ENCODE measurements at regions not wholly inside any gene's neighbourhood (a gene's known extent, or its start where the extent isn't known, plus 50 kb on each side); places are given as distances from the start of the nearest gene placed in this dataset.
"Not testable (repeated sequence)": the region's sequence is repeated elsewhere in the genome, so short reads cannot be mapped to it uniquely, and the experiment has no call there.

DNA sequence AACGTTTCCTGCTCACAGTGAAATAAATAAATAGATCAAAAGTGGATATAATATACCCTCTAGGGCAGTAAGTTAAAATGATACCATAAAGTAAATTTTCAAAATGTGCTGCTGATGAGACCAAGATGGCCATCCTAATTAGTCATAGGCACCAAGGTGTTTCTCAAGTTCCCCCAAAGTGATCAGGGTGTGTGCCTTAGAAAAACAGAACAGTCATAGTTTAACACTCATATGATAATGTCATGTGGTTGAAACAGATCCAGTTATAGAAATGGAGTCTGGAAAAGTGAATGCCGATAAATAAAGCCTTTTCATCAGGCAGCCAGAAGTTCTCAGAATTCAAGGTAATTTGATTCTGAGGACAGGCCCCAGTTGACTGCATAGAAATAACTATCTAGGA lies 161.5 kb upstream of the CDKN2B start:
- Histone ChIP-seq H3K27ac (ENCODE audit: insufficient read depth, low read length, poor library complexity, severe bottlenecking) (no peak overlapping the region), H3K9me3 (ENCODE audit: control insufficient read depth in 2 of 2, low read length in 2 of 2) (no peaks in the 10 kb centered on the region), H3K4me1 (ENCODE audit: control insufficient read depth, insufficient read depth, low read length, poor library complexity, severe bottlenecking) (no peaks in the 10 kb centered on the region), H3K36me3 (ENCODE audit: control insufficient read depth, insufficient read depth, low read length) (no peaks in the 10 kb centered on the region), H3K27me3 (ENCODE audit: control insufficient read depth, insufficient read depth, low read length) (no peaks in the 10 kb centered on the region), H3K4me3 (ENCODE audit: low read depth, low read length) (no peak overlapping the region)
- Mint-ChIP-seq H3K4me1 (peaks cover 0 to 6% (median 2%) of the 10 kb centered on the region in 4 donors), H3K9me3 (peaks cover 0 to 2% (median 0%) of the 10 kb centered on the region in 7 donors), H3K27me3 (peaks cover 5% of the 10 kb centered on the region), H3K4me3 (no peak overlapping the region), H3K36me3 (no peaks in the 10 kb centered on the region), H3K27ac (no peak overlapping the region)
- DNase-seq (no peak), ATAC-seq (ENCODE audit: low read depth in 2 of 2) (no peak)

DNA sequence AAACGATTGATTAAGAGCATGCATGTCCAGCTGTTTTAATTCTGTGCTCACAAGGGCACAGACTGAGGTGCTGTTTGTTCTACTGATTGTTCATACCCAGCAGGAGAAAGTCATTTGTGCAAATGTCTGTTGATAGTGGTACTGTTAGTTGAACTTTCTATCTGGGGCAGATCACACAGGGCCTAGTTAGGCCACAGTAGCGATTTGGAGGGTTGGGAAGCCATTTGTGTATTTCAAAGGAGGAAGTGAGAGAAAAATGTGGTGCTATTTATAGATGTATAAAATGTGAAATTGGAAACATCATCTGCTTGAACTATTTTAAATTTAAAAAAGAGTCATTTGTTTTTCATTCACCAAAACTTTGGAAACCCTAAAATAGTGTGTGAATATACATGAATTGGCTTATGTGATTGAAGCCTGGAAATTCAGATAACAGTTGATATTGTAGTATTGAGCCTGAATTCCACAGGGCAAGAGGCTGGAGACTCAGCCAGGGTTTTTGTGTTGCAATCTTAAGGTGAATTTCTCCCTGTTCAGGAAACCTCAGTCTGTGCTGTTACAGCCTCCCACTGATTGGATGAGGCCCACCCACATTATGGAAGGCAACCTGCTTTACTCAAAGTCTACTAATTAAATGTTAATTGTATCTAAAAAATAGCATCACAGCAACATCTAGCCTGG lies 162.0 kb upstream of the CDKN2B start:
- no peaks in the 10 kb centered on the region for H3K9me3 ChIP-seq (ENCODE audit: control insufficient read depth in 2 of 2, low read length in 2 of 2)
- DNase-seq (no peak), ATAC-seq (ENCODE audit: low read depth in 2 of 2) (no peak)
- peak overlapping the region in 1 of 3 donors; percentile 40 for H3K27ac Mint-ChIP-seq
- H3K4me1 ChIP-seq (ENCODE audit: control insufficient read depth, insufficient read depth, low read length, poor library complexity, severe bottlenecking): peaks cover 4% of the 10 kb centered on the region
- H3K36me3 ChIP-seq (ENCODE audit: control insufficient read depth, insufficient read depth, low read length): no peaks in the 10 kb centered on the region
- H3K9me3 Mint-ChIP-seq: peaks cover 0 to 2% (median 0%) of the 10 kb centered on the region in 7 donors
- no peak overlapping the region for H3K4me3 ChIP-seq (ENCODE audit: low read depth, low read length)
- H3K27ac ChIP-seq (ENCODE audit: insufficient read depth, low read length, poor library complexity, severe bottlenecking): no peak overlapping the region
- H3K4me3 Mint-ChIP-seq: no peak overlapping the region
- peaks cover 5% of the 10 kb centered on the region for H3K27me3 Mint-ChIP-seq
- H3K36me3 Mint-ChIP-seq: no peaks in the 10 kb centered on the region
- H3K27me3 ChIP-seq (ENCODE audit: control insufficient read depth, insufficient read depth, low read length): no peaks in the 10 kb centered on the region
- peaks cover 3 to 12% (median 7%) of the 10 kb centered on the region in 4 donors for H3K4me1 Mint-ChIP-seq

DNA sequence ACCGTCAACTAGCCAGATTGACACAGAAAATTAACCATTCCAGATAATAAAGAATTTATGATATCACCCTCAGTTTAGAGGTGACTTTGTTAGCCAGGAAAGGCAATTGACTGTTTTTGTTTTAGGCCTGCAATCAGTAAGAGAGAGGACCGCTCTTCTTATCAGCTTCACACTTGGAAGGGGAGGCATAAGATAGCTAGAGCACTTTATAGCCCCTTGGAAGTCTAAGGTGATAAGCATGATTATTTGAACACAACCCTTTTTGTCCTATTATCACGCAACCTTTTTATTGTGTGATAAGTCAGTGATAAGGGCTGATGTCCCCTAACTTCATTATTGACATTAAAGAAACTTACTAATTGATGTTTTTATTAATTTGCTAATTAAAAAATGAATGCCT lies 162.6 kb upstream of the CDKN2B start:
- ATAC-seq (ENCODE audit: low read depth in 2 of 2): no peak
- no peaks in the 10 kb centered on the region for H3K36me3 Mint-ChIP-seq
- peaks cover 7% of the 10 kb centered on the region for H3K4me1 ChIP-seq (ENCODE audit: control insufficient read depth, insufficient read depth, low read length, poor library complexity, severe bottlenecking)

DNA sequence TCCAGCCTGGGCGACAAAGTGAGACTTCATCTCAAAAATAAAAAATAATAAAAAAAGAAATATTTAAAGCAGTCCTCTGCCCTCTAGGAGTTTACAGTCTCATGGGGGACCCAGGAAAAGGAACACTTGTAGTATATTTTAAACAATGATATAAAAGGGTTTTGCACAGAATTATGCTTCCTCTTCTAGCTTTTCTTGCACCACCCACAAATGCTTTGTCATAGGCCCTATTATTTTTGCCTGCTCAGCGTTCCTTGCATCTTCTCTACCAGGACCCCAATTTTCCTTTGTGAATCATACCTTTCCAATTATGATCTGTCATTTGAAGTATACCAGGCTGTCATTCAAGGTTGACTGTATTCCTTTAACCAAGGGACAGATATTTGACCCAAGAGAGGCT lies 164.8 kb upstream of the CDKN2B start:
- H3K27me3 Mint-ChIP-seq: peaks cover 5% of the 10 kb centered on the region
- no peaks in the 10 kb centered on the region for H3K36me3 ChIP-seq (ENCODE audit: control insufficient read depth, insufficient read depth, low read length)

More for the DNA sequence above, 162.6 kb upstream of the CDKN2B start:
- Histone ChIP-seq H3K27ac (ENCODE audit: insufficient read depth, low read length, poor library complexity, severe bottlenecking) (no peak overlapping the region), H3K4me3 (ENCODE audit: low read depth, low read length) (no peak overlapping the region), H3K27me3 (ENCODE audit: control insufficient read depth, insufficient read depth, low read length) (no peaks in the 10 kb centered on the region), H3K36me3 (ENCODE audit: control insufficient read depth, insufficient read depth, low read length) (no peaks in the 10 kb centered on the region), H3K9me3 (ENCODE audit: control insufficient read depth in 2 of 2, low read length in 2 of 2) (no peaks in the 10 kb centered on the region)
- no peak for DNase-seq
- H3K9me3 Mint-ChIP-seq: peaks cover 0 to 2% (median 0%) of the 10 kb centered on the region in 7 donors
- no peak overlapping the region for H3K4me3 Mint-ChIP-seq
- H3K4me1 Mint-ChIP-seq: peaks cover 5 to 18% (median 11%) of the 10 kb centered on the region in 4 donors
- H3K27me3 Mint-ChIP-seq: peaks cover 5% of the 10 kb centered on the region
- no peak overlapping the region for H3K27ac Mint-ChIP-seq

DNA sequence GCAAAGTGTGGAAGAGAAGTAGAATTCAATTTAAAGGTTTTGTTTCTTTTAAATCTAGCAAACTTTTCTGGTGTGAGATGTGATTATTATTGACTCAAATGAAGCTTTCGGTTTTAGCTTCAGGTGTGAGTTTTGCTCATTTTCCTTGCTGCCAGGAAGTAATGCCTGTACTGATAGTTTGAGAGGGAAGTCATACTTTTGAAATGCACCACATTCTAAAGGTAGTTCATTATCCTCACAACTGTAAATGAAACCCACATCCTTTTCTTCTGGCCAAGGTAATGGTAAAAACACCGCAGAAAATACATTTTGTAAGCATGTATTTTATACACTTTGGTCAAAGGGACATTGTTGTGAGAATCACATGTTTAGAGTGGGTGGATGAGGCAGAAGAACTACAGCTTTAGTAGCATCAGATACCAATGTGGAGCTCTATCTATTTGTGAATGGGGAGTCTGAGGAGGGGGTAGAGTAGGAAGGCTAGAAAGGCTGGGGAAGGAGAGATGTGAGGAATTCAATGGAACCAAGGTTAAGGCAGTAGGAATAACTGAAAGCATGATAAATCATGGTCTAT lies 167.0 kb upstream of the CDKN2B start:
- H3K4me3 ChIP-seq (ENCODE audit: low read depth, low read length): peak overlapping the region; percentile 8
- Mint-ChIP-seq H3K27ac (peak overlapping the region; percentile 21 to 42 (median 39)), H3K27me3 (peaks cover under 1% of the 10 kb centered on the region), H3K4me3 (peak overlapping the region in 2 of 4 donors; percentile 19 to 53), H3K4me1 (peaks cover 5 to 19% (median 11%) of the 10 kb centered on the region in 4 donors), H3K9me3 (peaks cover 0 to 6% (median 2%) of the 10 kb centered on the region in 7 donors), H3K36me3 (no peaks in the 10 kb centered on the region)
- no peaks in the 10 kb centered on the region for H3K36me3 ChIP-seq (ENCODE audit: control insufficient read depth, insufficient read depth, low read length)
- H3K27me3 ChIP-seq (ENCODE audit: control insufficient read depth, insufficient read depth, low read length): no peaks in the 10 kb centered on the region
- no peaks in the 10 kb centered on the region for H3K9me3 ChIP-seq (ENCODE audit: control insufficient read depth in 2 of 2, low read length in 2 of 2)
- peak in 2 of 3 donors; percentile 1 to 74 for DNase-seq
- peaks cover 7% of the 10 kb centered on the region for H3K4me1 ChIP-seq (ENCODE audit: control insufficient read depth, insufficient read depth, low read length, poor library complexity, severe bottlenecking)
- H3K27ac ChIP-seq (ENCODE audit: insufficient read depth, low read length, poor library complexity, severe bottlenecking): no peak overlapping the region
- ATAC-seq (ENCODE audit: low read depth in 2 of 2): no peak

More for the DNA sequence above, 164.8 kb upstream of the CDKN2B start:
- H3K4me1 ChIP-seq (ENCODE audit: control insufficient read depth, insufficient read depth, low read length, poor library complexity, severe bottlenecking): peaks cover 7% of the 10 kb centered on the region
- no peak overlapping the region for H3K27ac ChIP-seq (ENCODE audit: insufficient read depth, low read length, poor library complexity, severe bottlenecking)
- no peak overlapping the region for H3K4me3 ChIP-seq (ENCODE audit: low read depth, low read length)
- DNase-seq: no peak
- H3K9me3 ChIP-seq (ENCODE audit: control insufficient read depth in 2 of 2, low read length in 2 of 2): no peaks in the 10 kb centered on the region
- no peak overlapping the region for H3K27ac Mint-ChIP-seq
- ATAC-seq (ENCODE audit: low read depth in 2 of 2): no peak
- no peaks in the 10 kb centered on the region for H3K27me3 ChIP-seq (ENCODE audit: control insufficient read depth, insufficient read depth, low read length)
- H3K4me3 Mint-ChIP-seq: no peak overlapping the region
- H3K9me3 Mint-ChIP-seq: peaks cover 0 to 3% (median 0%) of the 10 kb centered on the region in 7 donors
- H3K36me3 Mint-ChIP-seq: no peaks in the 10 kb centered on the region
- peaks cover 5 to 19% (median 11%) of the 10 kb centered on the region in 4 donors for H3K4me1 Mint-ChIP-seq

DNA sequence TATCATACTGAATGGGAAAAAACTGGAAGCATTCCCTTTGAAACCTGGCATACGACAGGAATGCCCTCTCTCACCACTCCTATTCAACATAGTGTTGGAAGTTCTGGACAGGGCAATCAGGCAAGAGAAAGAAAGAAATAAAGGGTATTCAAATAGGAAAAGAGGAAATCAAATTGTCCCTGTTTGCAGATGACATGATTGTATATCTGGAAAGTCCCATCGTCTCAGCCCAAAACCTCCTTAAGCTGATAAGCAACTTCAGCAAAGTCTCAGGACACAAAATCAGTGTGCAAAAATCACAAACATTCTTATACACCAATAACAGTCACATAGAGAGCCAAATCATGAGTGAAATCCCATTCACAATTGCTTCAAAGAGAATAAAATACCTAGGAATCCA lies 171.9 kb upstream of the CDKN2B start:
- H3K36me3 ChIP-seq (ENCODE audit: control insufficient read depth, insufficient read depth, low read length); H3K27me3 Mint-ChIP-seq; ATAC-seq (ENCODE audit: low read depth in 2 of 2); H3K27ac Mint-ChIP-seq; DNase-seq; H3K27ac ChIP-seq (ENCODE audit: insufficient read depth, low read length, poor library complexity, severe bottlenecking); H3K4me1 ChIP-seq (ENCODE audit: control insufficient read depth, insufficient read depth, low read length, poor library complexity, severe bottlenecking); H3K4me3 ChIP-seq (ENCODE audit: low read depth, low read length); H3K4me3 Mint-ChIP-seq; H3K4me1 Mint-ChIP-seq; H3K9me3 ChIP-seq (ENCODE audit: control insufficient read depth in 2 of 2, low read length in 2 of 2); H3K27me3 ChIP-seq (ENCODE audit: control insufficient read depth, insufficient read depth, low read length); H3K36me3 Mint-ChIP-seq: not testable (repeated sequence)
- H3K9me3 Mint-ChIP-seq: peaks cover 0 to 15% (median 0%) of the 10 kb centered on the region in 7 donors

DNA sequence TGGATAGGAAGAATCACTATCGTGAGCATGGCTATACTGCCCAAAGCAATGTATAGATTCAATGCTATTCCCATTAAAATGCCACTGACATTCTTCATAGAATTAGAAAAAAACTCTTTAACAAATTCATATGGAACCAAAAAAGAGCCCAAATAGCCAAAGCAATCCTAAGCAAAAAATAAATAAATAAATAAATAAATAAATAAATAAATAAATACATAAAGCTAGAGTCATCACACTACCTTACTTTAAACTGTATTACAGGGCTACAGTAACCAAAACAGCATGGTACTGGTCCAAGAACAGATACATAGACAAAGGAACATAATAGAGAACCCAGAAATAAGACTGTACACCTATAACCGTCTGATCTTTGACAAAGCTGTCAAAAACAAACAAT lies 180.4 kb upstream of the CDKN2B start:
- Mint-ChIP-seq H3K36me3 (no peaks in the 10 kb centered on the region), H3K27ac (no peak overlapping the region), H3K4me1 (no peaks in the 10 kb centered on the region), H3K4me3 (no peak overlapping the region), H3K27me3 (peaks cover 10% of the 10 kb centered on the region), H3K9me3 (peaks cover 0 to 6% (median 0%) of the 10 kb centered on the region in 7 donors)
- Histone ChIP-seq H3K9me3 (ENCODE audit: control insufficient read depth in 2 of 2, low read length in 2 of 2) (no peaks in the 10 kb centered on the region), H3K27me3 (ENCODE audit: control insufficient read depth, insufficient read depth, low read length) (no peaks in the 10 kb centered on the region), H3K4me1 (ENCODE audit: control insufficient read depth, insufficient read depth, low read length, poor library complexity, severe bottlenecking) (no peaks in the 10 kb centered on the region), H3K4me3 (ENCODE audit: low read depth, low read length) (no peak overlapping the region), H3K27ac (ENCODE audit: insufficient read depth, low read length, poor library complexity, severe bottlenecking) (no peak overlapping the region), H3K36me3 (ENCODE audit: control insufficient read depth, insufficient read depth, low read length) (no peaks in the 10 kb centered on the region)
- DNase-seq (no peak), ATAC-seq (ENCODE audit: low read depth in 2 of 2) (no peak)

DNA sequence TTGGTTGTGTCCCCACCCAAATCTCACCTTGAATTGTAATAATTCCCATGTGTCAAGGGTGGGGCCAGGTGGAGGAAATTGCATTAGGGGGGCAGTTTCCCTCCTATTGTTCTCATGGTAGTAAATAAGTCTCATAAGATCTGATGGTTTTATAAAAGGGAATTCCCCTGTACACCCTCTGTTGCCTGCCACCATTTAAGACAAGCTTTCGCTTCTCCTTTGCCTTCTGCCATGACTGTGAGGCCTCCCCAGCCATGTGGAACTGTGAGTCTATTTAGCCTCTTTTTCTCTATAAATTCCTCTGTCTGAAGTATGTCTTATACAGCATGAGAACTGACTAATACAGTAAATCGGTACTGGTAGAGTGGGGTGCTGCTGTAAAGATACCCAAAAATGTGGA lies 187.9 kb upstream of the CDKN2B start:
- H3K36me3 ChIP-seq (ENCODE audit: control insufficient read depth, insufficient read depth, low read length); H3K27me3 ChIP-seq (ENCODE audit: control insufficient read depth, insufficient read depth, low read length); H3K27me3 Mint-ChIP-seq; H3K4me3 Mint-ChIP-seq; H3K4me1 ChIP-seq (ENCODE audit: control insufficient read depth, insufficient read depth, low read length, poor library complexity, severe bottlenecking); H3K27ac Mint-ChIP-seq; H3K4me1 Mint-ChIP-seq; H3K9me3 ChIP-seq (ENCODE audit: control insufficient read depth in 2 of 2, low read length in 2 of 2); H3K36me3 Mint-ChIP-seq; DNase-seq; H3K27ac ChIP-seq (ENCODE audit: insufficient read depth, low read length, poor library complexity, severe bottlenecking); H3K9me3 Mint-ChIP-seq; H3K4me3 ChIP-seq (ENCODE audit: low read depth, low read length); ATAC-seq (ENCODE audit: low read depth in 2 of 2): not testable (repeated sequence)
